NCI-H2107 (cell line): ENCODE measurements at regions not wholly inside any gene's neighbourhood (a gene's known extent, or its start where the extent isn't known, plus 50 kb on each side); places are given as distances from the start of the nearest gene placed in this dataset.
"Not testable (repeated sequence)": the region's sequence is repeated elsewhere in the genome, so short reads cannot be mapped to it uniquely, and the experiment has no call there.

Source experiments
- DNase-seq: peaks from one replicate; lab custom pipeline; 2025; lab: John Stamatoyannopoulos, UW

DNA sequence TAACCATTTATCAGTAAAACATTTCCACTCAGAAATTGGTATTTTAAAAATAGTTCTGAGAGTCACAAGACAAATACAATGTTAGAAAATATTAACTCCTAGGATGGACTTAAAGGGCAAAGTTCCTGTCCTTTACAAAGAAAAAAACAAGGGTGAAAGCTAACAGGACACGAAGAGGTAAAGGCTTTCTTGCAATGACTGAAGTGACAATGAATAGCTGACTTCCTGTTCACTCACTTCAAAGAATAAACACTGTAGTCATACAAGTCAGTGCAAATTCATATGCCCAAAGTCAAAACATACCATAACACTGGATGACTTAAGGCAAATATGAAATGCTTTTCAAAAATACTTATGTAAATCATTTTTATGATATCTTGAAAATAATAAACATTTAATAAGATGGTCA, 1389.8 kb upstream of the ALCAM start:
- no peak for DNase-seq

DNA sequence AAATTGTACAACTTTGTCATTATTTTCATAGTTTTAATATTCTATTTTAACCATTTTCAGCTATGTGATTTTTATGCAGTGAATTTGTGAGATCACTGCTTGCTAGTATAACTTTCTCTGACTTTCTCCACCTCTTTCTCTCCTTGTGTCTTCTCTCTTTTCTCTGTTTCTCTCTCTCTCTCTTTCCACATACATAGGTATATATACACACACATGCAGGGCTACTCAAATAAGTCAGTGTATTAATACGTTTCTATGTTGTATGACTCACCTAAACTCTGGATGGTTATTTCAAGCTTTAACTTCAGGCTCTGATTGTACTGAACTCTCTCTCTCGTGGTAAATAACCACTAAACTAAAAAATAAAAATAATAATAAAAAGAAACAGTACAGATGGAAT, 1389.3 kb upstream of the ALCAM start:
- DNase-seq = no peak

DNA sequence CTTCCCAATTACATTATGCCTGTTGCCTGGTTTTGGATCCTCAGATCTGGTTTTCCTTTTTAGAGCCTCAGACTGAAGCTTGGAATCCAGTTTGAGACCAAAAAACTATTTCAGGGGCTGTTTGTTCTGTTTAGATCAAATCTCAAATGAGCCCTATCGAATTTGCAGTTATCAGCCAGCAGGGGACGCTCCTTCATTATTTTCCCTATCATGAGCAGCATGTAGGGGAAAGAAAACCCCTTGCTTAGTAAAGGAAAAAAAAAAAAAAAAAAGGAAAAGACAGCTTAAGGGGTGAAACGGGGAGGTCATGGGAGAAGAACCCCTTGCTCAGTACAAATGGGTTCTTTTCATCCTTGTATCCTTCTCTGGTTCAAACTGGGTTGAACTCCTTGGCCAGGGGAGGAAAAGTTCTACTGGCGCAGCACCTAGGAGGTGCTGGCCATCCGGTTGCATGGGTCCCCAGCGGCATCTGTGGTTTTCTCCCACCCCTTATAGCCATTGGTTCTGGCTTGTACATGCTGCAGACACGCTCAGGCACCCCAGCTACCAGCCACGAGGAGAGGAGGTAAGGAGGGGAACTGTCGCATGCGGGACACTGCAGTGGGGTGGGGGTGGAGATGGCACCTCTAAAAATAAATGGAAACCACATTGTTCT, 1375.1 kb upstream of the ALCAM start:
- no peak for DNase-seq

DNA sequence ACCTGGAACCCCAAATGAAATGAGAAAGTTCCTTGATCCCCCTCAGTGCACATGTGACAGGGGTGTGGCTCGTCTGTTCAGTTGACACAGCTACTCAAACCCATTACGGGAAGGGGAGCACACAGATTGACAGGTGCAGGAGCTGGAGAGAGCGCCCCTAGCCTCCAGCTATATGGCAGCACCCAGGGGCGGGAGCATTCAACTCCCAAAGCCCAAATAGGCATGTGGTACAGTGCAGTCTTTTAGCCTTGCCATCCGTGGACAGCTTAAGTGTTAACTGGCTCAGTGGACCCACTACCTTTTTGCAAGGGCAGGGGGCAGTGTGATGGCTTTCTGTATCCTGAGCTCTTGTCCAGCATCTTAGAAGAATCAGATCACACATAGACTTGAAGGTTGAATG, 1374.2 kb upstream of the ALCAM start:
- no peak for DNase-seq

DNA sequence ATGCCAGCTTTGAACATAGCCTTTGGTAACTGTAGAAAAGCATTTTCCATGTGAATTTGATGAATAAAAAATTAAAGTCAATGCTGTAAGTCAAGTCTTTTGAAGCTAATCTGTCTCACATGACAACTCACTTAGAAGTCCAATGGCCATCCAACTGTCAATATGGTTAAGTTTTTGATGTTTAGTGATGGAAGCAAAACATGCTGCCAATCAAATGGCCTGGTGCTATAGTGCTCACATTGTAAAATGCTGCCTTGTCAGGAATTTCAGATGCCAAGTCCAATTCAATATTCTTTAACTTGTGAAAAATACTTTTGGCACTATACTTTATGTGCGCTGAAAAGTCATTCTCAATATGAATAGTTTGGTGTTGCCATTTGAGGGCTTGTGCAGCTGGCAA, 1361.8 kb upstream of the ALCAM start:
- DNase-seq = no peak

DNA sequence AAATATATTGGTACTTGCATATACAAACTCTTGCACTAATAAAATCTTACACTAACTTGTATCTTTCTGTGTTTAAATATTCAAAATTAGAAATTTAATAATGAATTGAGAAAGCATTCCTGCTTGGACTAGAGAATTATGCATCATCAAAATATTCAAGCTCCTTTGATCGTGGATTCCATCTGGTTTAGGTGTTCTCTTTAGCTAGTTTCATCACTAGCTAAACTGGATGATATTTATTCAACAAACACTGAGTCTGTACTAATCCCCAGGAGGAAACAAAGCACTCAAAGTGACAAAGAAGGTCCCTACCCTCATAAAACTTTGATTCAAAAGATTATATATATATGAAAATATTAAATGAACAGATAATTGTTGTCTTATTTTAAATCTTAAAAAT, 1360.9 kb upstream of the ALCAM start:
- no peak for DNase-seq

DNA sequence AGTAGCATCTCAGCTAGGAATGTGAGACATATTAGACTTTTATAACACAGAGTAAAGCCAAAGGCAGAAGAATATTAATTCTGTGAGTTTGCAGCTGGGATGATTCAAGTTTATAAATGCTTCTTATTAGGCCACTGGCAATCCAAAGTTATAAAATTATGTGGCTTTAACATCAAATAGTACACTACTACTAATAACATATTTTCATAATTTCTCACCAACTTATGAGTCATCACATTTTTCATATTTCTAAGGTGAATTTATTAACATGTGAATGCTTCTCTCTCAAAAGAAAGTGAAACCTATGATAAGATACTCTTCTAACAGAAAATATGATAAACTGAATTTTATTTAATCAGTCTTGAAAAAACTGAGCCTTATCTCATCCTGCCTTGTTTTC, 1348.2 kb upstream of the ALCAM start:
- no peak for DNase-seq

DNA sequence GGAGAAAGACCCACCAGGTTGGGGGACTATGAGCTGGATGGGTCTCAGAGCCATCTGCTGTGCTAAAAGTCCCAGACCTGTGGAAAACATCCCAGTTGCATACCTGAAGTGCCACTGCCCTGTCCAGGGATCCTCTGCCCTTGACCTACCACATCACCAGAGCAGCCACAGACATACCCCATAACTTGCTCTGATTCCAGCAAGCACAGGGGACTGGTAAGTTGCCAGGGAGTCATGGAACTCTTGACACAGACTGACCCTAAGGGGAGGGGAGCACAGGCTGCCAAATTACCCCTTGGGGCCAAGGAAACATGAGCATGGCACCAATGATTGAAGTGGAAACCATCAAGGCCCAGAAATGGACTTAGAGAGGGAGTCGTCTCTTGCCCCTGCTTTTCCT, 1335.1 kb upstream of the ALCAM start:
- no peak for DNase-seq

DNA sequence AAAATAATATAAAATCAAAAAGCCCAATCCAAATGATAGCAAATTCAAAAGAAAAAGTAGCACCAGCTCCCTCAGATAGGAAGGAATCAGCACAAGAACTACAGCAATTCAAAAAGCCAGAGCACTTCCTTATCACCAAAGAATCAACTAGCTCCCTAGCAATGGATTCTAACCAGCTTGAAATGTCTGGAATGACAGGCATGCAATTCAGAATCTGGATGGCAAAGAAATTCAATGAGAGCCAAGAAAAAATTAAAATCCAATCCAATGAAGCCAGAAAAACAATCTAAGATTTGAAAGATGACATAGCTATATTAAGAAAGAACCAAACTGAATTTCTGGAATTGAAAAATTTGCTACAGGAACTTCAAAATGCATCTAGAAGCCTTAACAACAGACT, 1334.4 kb upstream of the ALCAM start:
- DNase-seq = no peak

DNA sequence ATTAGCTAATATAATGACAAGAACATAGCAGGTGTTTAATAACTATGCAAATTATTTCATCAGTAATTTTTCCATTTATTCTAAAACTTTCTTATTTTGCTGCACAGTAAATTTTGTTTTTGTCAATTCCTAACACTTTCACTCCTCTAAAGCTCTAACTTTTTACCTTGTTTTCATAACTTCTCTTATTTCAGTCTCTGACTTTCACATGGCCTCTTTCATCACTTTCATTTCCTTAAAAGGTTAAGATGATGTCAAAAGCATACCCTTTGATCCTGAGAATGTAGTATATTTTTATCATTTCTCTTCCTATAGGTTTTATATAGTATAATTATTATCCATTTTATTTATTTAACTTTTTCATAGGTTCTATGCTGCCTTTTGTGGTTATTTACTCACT, 1325.8 kb upstream of the ALCAM start:
- DNase-seq = no peak

DNA sequence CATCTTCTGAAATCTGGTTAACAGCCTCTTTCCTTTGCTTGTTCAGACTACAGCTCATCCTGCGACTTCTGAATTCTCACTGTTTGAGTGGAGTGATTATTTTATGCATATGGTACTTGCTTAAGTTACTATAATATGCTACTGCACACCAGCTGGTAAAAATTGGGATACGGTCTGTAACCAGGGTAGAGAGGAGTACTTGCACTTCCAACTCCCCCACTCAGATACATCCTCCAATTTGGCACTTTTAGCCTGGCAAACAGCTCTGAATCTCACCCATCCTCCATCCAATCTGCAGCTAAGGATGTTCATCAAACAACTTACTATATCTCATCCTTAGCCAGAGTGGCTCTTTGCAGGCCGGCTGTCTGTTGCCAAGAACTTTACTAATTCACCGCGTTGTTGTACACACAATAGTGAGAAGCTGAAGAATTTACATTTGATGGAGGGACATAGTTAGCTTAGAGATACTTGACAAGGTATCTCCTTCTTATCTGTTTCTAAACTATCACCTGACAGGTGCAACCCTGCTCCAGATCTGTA, 1323.6 kb upstream of the ALCAM start:
- not testable (repeated sequence) for DNase-seq

DNA sequence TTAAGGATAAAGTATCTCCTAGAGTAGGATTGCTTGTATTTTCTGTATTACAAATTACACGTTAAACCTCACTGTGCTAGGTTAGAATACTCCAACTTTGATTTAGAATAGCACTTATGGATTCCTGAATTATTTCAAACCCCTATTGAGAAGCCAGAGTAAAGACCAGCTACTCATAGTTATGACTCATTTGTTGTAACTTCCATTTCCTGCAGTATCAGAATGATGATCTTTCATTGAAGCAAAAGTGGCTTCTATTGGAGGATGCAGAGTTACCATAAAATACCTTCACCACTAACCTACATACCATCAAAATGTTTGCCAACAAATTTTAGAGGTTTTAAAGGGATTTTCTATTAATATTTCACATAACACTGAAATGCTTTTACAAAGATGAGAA, 1322.7 kb upstream of the ALCAM start:
- no peak for DNase-seq

DNA sequence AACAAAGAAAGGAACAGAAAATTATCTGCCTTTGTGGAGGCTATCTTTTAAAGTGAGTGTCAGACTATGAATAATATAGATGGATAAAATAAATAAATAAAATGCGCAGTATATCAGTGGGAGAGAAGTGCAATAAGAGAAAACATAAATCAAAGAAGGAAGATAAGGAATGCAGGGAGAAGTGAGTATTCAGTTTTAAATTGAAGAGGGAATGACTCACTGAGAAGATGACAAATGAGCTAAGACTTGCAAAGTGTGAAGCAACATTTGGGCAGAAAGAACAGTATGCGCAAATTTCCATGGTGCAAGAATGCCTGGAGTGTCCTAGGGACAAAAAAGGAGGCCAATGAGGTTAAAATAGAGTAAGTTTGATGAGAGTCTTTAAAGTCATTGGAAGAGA, 1300.1 kb upstream of the ALCAM start:
- no peak for DNase-seq

DNA sequence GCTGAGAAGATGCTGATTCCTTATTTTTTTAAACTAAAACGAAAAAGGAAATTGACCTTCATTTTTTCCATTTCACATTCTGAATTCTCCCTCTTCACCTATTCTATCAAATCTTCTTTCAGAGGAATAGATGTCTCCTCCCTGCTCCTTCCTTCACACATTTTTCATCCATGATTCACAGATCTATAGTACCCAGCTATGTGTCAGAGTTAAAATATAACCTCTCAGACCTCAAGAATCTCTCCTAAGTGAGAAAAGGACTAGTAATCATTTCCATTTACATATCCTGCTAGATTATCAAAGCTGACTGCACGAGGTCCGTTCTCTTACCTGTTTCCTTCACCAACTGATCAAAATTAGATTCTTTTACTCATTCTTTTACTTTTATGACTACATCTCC, 1297.6 kb upstream of the ALCAM start:
- no peak for DNase-seq

DNA sequence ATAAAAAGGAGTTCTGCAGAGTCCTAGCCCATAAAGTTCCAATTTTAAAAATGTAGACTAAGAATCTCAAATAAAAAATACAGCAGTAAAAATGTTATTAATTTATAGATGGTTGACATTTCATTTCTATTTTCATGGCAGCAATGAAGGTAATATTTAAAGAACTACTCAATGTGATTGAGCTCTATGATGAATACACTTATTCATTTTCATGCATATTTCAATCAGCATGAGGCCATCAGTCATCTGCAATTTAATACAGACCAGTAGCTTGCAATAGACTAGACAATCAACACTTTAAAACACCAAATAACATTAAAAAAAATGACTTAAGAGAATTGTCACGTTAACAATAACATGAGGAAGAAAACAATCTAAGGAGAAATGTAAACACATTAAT, 1295.8 kb upstream of the ALCAM start:
- no peak for DNase-seq

DNA sequence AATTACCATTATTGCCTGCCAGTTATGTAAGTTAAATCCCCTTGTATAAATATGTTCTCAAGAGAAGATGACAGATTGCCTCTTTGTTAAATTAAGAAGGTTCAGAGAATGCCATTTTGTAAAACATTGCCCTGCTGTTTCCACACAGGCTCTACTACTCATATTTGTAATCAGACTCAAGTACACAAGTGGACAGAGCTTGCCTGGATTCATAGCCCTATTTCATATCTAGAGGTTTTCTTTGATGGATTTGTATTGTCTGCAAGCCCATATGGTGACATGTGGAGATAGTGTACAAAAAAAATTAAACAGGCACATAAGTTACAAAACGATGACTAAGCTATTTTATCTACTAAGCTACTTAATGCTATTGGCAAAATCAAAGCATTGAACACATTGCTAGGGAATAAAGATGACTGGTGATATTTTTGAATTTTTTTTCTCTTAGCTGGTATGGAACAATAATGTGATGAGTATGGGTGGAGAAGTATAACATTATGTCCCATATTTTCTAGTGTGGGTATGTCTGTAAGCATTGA, 1286.6 kb upstream of the ALCAM start:
- no peak for DNase-seq

DNA sequence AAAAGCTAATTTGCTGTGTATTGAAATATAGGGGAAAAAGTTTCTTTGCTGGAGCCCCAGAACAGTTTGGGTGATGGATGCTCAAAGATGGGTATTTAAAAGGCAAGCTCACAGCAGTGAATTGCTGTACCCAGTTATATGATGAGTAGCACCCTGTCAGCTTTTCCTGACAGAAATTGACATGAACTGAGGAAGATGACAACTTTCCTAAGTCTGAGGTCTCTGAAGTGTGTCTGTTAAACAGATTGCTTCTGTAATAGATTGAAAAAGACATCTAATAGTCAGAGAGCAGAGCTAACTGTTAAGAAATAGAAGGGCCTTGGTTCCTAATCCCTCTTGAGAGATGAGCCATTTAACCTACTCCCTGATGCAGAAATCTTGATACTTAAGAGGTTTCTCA, 1278.0 kb upstream of the ALCAM start:
- no peak for DNase-seq

DNA sequence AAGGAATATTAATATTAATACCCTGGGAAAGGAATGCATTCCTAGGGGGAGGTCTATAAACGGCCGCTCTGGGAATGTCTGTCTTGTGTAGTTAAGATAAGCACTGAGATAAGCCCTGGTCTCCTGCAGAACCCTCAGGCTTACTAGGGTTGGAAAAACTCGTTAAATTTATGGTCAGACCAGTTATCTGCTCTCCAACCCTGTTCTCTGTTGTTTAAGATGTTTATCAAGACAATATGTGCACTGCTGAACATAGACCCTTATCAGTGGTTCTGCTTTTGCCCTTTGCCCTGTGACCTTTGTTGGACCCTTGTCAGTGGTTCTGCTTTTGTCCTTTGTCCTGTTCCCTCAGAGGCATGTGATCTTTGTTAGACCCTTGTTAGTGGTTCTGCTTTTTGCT, 1276.7 kb upstream of the ALCAM start:
- not testable (repeated sequence) for DNase-seq

DNA sequence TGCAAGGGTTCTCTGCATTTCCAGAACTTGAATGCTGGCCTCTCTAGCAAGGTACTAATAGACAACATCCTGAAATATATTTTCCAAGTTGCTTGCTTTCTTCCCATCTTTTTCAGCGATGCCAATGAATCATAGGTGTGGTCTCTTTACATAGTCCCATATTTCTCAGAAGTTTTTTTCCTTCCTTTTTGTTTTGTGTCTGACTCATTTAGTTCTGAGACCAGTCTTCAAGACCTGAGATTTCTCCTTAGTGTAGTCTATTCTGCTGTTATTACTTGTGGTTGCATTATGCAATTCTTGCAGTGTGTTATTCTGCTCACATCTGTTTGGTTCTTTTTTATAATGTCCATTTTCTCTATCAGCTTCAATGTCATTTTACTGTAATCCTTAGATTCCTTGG, 1265.0 kb upstream of the ALCAM start:
- no peak for DNase-seq

DNA sequence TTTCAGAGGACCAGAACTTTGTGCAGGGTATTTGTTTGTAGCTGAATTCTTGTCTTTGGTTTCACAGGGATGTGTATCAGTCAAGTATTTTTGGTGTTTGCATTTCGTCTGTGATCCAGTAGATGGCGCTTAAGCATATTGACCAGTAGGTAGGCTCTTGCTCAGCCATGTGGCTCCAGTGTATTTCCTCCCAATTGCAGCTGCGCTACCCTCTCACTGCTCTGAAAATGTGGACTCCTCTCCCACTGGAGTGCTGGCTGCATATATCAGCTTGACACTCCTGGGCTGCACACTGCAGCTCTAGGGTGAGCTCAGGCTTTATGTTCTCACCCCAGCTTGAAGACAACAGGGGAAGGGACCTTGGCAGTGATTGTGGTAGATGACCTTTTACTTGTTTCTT, 1264.3 kb upstream of the ALCAM start:
- DNase-seq = no peak

DNA sequence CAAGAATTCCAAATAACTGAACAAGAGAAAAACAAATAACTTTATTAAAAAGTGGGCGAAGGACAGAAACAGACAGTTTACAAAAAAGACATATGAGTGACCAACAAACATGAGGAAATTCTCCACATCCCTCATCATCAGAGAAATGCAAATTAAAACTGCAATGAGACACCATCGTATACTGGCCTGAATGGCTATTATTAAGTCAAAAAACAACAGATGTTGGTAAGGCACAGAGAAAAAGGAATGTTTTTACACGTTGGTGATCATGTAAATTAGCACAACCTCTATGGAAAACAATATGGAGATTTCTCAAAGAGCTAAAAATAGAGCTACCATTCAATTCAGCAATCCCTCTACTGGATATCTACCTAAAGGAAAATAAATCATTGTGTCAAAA, 1260.4 kb upstream of the ALCAM start:
- DNase-seq = no peak

DNA sequence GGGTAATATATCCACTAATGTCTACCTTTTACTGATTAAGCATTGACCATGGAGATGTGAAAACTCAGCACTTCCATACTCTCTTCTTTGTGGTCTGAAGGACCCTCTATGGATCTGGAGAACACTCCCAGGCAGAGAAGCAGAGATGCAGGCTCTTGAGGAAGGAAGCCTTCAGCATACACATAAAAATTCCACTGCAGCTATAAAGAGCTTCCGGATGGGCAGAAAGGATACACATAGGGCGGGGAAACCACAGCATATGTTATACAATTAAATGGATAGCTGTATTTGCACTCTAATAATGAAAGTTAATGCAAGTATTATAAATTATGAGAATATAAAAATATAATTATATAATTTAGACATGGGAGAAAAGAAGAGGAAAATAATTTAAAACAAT, 1258.2 kb upstream of the ALCAM start:
- no peak for DNase-seq

DNA sequence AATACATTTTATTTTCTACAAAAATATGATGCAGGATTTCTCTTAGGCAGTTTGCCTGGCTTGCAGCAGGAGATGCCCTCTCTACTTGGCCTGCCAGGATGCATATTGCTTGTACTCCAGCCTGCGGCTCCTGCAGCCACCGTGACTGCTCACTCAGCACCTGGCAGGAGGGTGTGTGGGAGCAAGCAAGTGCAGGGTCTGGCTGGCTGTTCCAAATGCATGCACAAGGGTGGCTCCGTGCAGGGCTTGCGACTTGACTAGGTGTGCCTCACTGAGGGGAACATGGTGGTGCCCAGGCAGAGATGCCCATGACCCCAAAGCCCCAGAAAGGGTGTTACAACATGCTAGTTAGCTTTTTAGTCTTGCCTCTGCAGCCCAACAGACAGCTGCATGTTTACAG, 1240.2 kb upstream of the ALCAM start:
- DNase-seq = no peak

DNA sequence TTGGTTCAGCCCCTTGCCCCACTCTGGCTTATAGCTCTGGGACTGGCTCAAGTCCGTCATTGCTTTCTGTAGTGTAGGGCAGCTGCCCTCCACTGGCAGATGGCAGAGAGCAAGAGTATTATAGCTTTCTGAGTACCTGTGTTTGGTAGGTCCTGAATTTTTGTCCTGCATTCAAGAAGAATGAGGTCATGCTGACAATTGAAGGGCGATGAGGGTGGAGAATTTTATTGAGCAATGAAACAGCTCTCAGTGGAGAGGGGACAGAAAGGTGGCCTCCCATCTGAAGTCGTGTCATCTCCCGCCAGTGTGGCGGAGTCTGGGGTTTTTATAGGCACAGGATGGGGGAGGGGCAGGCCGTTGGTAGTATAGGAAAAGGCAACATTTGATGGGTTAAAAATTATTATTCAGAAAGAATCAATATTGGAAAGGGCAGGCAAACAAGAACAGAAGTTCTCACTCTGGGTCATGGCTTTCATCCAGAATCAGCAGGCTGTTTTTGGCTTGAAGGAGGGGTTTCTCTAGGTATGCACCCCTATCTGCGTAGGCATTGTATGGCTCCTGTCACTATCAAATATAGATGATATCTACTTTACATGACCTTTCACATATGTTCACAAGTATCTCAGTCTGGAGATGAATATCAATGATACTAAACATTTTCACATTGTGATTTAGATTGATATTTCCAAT, 1239.7 kb upstream of the ALCAM start:
- DNase-seq = no peak
